ENCODE measurements at regions not wholly inside any gene's neighbourhood (a gene's known extent, or its start where the extent isn't known, plus 50 kb on each side); places are given as distances from the start of the nearest gene placed in this dataset.
"Not testable (repeated sequence)": the region's sequence is repeated elsewhere in the genome, so short reads cannot be mapped to it uniquely, and the experiment has no call there.

- intact Hi-C loops (cut with DNase I) = no loop called here
- 84% methylated on average over 17 of the region's 17 CpGs for WGBS
- no peaks in the 10 kb centered on the region for H3K27me3 ChIP-seq (ENCODE audit: control insufficient read depth, insufficient read depth)
- DNase-seq = no peak
- ATAC-seq = no peak
- peaks cover 1% of the 10 kb centered on the region for H3K4me1 ChIP-seq (ENCODE audit: control insufficient read depth, insufficient read depth, low read length)
- no peak overlapping the region for H3K4me3 ChIP-seq (ENCODE audit: low read length)
- no peak overlapping the region for H3K27ac ChIP-seq (ENCODE audit: low read length)
- no peaks in the 10 kb centered on the region for H3K9me3 ChIP-seq (ENCODE audit: control insufficient read depth, low read length)
Measured at GRCh38 chr18:10346749-10347415, 107.6 kb upstream of the APCDD1 start.

GRCh38 chr18:10349561-10349960 lies 104.9 kb upstream of the APCDD1 start:
- 89% methylated on average over 4 of the region's 4 CpGs for WGBS
- H3K4me1 ChIP-seq (ENCODE audit: control insufficient read depth, insufficient read depth, low read length) = peaks cover 9% of the 10 kb centered on the region
- H3K9me3 ChIP-seq (ENCODE audit: control insufficient read depth, low read length) = no peaks in the 10 kb centered on the region
- DNase-seq (no peak), ATAC-seq (no peak)
- intact Hi-C loops (cut with DNase I) = no loop called here
- H3K27me3 ChIP-seq (ENCODE audit: control insufficient read depth, insufficient read depth) = no peaks in the 10 kb centered on the region
- H3K27ac ChIP-seq (ENCODE audit: low read length) = no peak overlapping the region
- H3K4me3 ChIP-seq (ENCODE audit: low read length) = no peak overlapping the region

- Histone ChIP-seq H3K4me3 (ENCODE audit: low read length) (no peak overlapping the region), H3K4me1 (ENCODE audit: control insufficient read depth, insufficient read depth, low read length) (peaks cover 9% of the 10 kb centered on the region), H3K9me3 (ENCODE audit: control insufficient read depth, low read length) (no peaks in the 10 kb centered on the region), H3K27me3 (ENCODE audit: control insufficient read depth, insufficient read depth) (no peaks in the 10 kb centered on the region), H3K27ac (ENCODE audit: low read length) (no peak overlapping the region)
- intact Hi-C loops (cut with DNase I) = no loop called here
- DNase-seq (no peak), ATAC-seq (no peak)
- WGBS = 82% methylated on average over 10 of the region's 10 CpGs
Measured at GRCh38 chr18:10350661-10351060, 103.8 kb upstream of the APCDD1 start.

GRCh38 chr18:10351219-10351818 lies 103.1 kb upstream of the APCDD1 start:
- ATAC-seq = no peak
- DNase-seq = no peak
- WGBS = 84% methylated on average over 6 of the region's 6 CpGs
- H3K9me3 ChIP-seq (ENCODE audit: control insufficient read depth, low read length) = no peaks in the 10 kb centered on the region
- no peaks in the 10 kb centered on the region for H3K27me3 ChIP-seq (ENCODE audit: control insufficient read depth, insufficient read depth)
- H3K4me1 ChIP-seq (ENCODE audit: control insufficient read depth, insufficient read depth, low read length) = peaks cover 9% of the 10 kb centered on the region
- H3K27ac ChIP-seq (ENCODE audit: low read length) = no peak overlapping the region
- intact Hi-C loops (cut with DNase I) = no loop called here
- no peak overlapping the region for H3K4me3 ChIP-seq (ENCODE audit: low read length)

- Histone ChIP-seq H3K9me3 (ENCODE audit: control insufficient read depth, low read length) (no peaks in the 10 kb centered on the region), H3K4me1 (ENCODE audit: control insufficient read depth, insufficient read depth, low read length) (peaks cover 9% of the 10 kb centered on the region), H3K27ac (ENCODE audit: low read length) (peak overlapping the region; percentile 55), H3K4me3 (ENCODE audit: low read length) (no peak overlapping the region), H3K27me3 (ENCODE audit: control insufficient read depth, insufficient read depth) (no peaks in the 10 kb centered on the region)
- intact Hi-C loops (cut with DNase I) = no loop called here
- WGBS = 69% methylated on average over 4 of the region's 4 CpGs
- DNase-seq (no peak), ATAC-seq (peak in 1 of 2 donors; percentile 57)
Measured at GRCh38 chr18:10351858-10352257, 102.6 kb upstream of the APCDD1 start.

- H3K9me3 ChIP-seq (ENCODE audit: control insufficient read depth, low read length) = peaks cover 2% of the 10 kb centered on the region
- no peak for ATAC-seq
- DNase-seq = no peak
- H3K4me3 ChIP-seq (ENCODE audit: low read length) = no peak overlapping the region
- H3K4me1 ChIP-seq (ENCODE audit: control insufficient read depth, insufficient read depth, low read length) = peaks cover 9% of the 10 kb centered on the region
- no peak overlapping the region for H3K27ac ChIP-seq (ENCODE audit: low read length)
- intact Hi-C loops (cut with DNase I) = no loop called here
- H3K27me3 ChIP-seq (ENCODE audit: control insufficient read depth, insufficient read depth) = no peaks in the 10 kb centered on the region
- WGBS = 95% methylated on average over 2 of the region's 2 CpGs
Measured at GRCh38 chr18:10352671-10353070, 101.8 kb upstream of the APCDD1 start.

GRCh38 chr18:10353791-10354190 lies 100.6 kb upstream of the APCDD1 start:
- intact Hi-C loops (cut with DNase I) = no loop called here
- H3K27ac ChIP-seq (ENCODE audit: low read length) = no peak overlapping the region
- H3K4me3 ChIP-seq (ENCODE audit: low read length) = no peak overlapping the region
- H3K27me3 ChIP-seq (ENCODE audit: control insufficient read depth, insufficient read depth) = no peaks in the 10 kb centered on the region
- DNase-seq = no peak
- peaks cover 9% of the 10 kb centered on the region for H3K4me1 ChIP-seq (ENCODE audit: control insufficient read depth, insufficient read depth, low read length)
- peaks cover 2% of the 10 kb centered on the region for H3K9me3 ChIP-seq (ENCODE audit: control insufficient read depth, low read length)
- ATAC-seq = peak; percentile 34 to 73
- 64% methylated on average over 2 of the region's 2 CpGs for WGBS

GRCh38 chr18:10354241-10354811 lies 100.1 kb upstream of the APCDD1 start:
- intact Hi-C loops (cut with DNase I) = no loop called here
- ATAC-seq = peak; percentile 71
- Histone ChIP-seq H3K4me3 (ENCODE audit: low read length) (no peak overlapping the region), H3K27ac (ENCODE audit: low read length) (peak overlapping the region; percentile 47), H3K9me3 (ENCODE audit: control insufficient read depth, low read length) (peaks cover 2% of the 10 kb centered on the region), H3K4me1 (ENCODE audit: control insufficient read depth, insufficient read depth, low read length) (peaks cover 9% of the 10 kb centered on the region), H3K27me3 (ENCODE audit: control insufficient read depth, insufficient read depth) (no peaks in the 10 kb centered on the region)
- 47% methylated on average over 1 of the region's 1 CpG for WGBS
- DNase-seq = no peak

- Histone ChIP-seq H3K9me3 (ENCODE audit: control insufficient read depth, low read length) (peaks cover 2% of the 10 kb centered on the region), H3K4me1 (ENCODE audit: control insufficient read depth, insufficient read depth, low read length) (peaks cover 9% of the 10 kb centered on the region), H3K27me3 (ENCODE audit: control insufficient read depth, insufficient read depth) (no peaks in the 10 kb centered on the region), H3K27ac (ENCODE audit: low read length) (no peak overlapping the region), H3K4me3 (ENCODE audit: low read length) (no peak overlapping the region)
- no peak for ATAC-seq
- no peak for DNase-seq
- 70% methylated on average over 1 of the region's 1 CpG for WGBS
- intact Hi-C loops (cut with DNase I) = no loop called here
Measured at GRCh38 chr18:10354890-10355289, 99.5 kb upstream of the APCDD1 start.

GRCh38 chr18:10356999-10357398 lies 97.4 kb upstream of the APCDD1 start:
- ATAC-seq; DNase-seq; H3K27ac ChIP-seq (ENCODE audit: low read length); H3K4me3 ChIP-seq (ENCODE audit: low read length); intact Hi-C loops (cut with DNase I); H3K4me1 ChIP-seq (ENCODE audit: control insufficient read depth, insufficient read depth, low read length); H3K9me3 ChIP-seq (ENCODE audit: control insufficient read depth, low read length); H3K27me3 ChIP-seq (ENCODE audit: control insufficient read depth, insufficient read depth): not testable (repeated sequence)

GRCh38 chr18:10361660-10362059 lies 92.8 kb upstream of the APCDD1 start:
- peaks cover 4% of the 10 kb centered on the region for H3K9me3 ChIP-seq (ENCODE audit: control insufficient read depth, low read length)
- ATAC-seq (no peak), DNase-seq (no peak)
- 95% methylated on average over 2 of the region's 2 CpGs for WGBS
- H3K27me3 ChIP-seq (ENCODE audit: control insufficient read depth, insufficient read depth) = no peaks in the 10 kb centered on the region
- intact Hi-C loops (cut with DNase I) = no loop called here
- H3K4me1 ChIP-seq (ENCODE audit: control insufficient read depth, insufficient read depth, low read length) = no peaks in the 10 kb centered on the region
- no peak overlapping the region for H3K27ac ChIP-seq (ENCODE audit: low read length)
- no peak overlapping the region for H3K4me3 ChIP-seq (ENCODE audit: low read length)

All from right cardiac atrium (tissue), 5 donors.